Astrocyte (in vitro differentiated cells and primary cell): ENCODE measurements at regions not wholly inside any gene's neighbourhood (a gene's known extent, or its start where the extent isn't known, plus 50 kb on each side); places are given as distances from the start of the nearest gene placed in this dataset.

Experiments
- CTCF ChIP-seq: IDR thresholded peaks from 2 replicates; pipeline ENCODE4 v1.5.1; 2011; ENCODE audit warnings: low read depth, mild to moderate bottlenecking, inconsistent platforms, low read length, moderate library complexity; ENCODE audit not compliant: insufficient read depth
- EZH2 ChIP-seq: IDR thresholded peaks from 2 replicates; pipeline ENCODE4 v1.6.1; 2012; ENCODE audit warnings: mild to moderate bottlenecking, low read length, inconsistent platforms; ENCODE audit not compliant: insufficient read depth

GRCh38 chr16:49213594-49213993 lies 68.0 kb downstream of the CBLN1 start:
- TF ChIP-seq CTCF (no peak), EZH2 (no peak)
